ENCODE measurements at regions not wholly inside any gene's neighbourhood (a gene's known extent, or its start where the extent isn't known, plus 50 kb on each side); places are given as distances from the start of the nearest gene placed in this dataset.
"Not testable (repeated sequence)": the region's sequence is repeated elsewhere in the genome, so short reads cannot be mapped to it uniquely, and the experiment has no call there.

DNA sequence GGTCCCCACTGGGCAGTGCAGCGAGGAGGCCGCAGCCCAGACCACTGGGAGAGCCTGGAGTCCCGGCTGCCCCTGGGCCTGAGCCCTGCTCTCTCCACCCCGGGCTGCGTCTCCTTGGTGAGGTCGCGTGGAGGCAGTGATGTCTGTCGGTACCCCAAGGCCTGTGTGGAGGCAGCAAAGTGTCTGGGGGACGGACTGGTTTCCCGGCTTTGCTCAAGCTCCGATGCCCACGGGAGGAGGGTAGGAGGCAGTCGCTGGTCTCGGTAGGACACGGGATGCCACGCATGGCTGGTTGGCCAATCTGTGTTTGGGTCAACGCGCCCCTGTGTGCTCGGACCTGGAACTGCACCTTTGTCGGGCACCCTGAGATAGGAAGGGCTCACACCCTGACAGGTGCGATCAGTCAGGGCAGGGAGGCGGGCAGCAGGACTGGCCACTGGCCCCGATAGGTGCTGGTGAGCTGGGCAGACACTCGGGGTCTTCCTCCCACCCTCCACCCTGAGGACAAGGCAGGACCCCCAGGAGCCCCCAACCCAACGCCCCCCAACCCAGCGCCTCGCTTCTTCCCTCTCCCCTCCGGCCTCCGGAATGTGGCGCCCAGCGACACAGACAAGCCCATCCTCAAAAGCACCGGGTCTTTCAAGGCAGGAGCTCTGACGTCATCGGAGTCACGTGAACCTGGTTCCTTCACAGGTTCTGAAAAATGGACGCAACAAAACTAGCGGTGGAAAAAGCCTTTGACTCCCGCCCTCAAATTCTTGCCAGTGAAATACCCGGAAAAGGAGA lies 288.6 kb downstream of the NDUFA10 start:
- FAIRE-seq: no peak

DNA sequence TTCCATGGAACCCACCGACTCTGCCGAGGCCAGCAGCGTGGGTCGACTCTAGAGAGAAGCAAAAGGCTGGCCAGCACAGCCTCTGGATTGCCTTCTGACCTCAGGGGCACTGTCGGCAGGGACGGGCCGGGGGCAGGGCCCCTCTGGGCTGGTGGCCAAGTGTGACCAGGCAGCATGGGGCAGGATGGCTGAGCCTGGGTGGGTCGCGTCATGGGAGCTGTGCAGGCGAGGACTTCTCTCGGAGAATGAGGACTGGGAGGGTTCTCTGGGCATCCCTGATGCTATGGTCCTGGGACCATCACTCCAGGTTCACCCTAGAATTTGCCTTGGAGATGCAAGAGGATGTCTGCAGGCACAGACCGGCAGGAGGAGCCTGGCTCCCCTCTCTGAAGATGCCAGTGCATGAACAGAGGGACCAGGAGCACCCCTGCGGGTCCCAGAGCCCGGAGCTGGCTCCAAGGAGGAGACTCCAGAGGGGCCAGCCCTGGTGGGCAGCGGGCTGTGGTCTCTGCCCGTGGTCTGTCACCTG lies 289.2 kb downstream of the NDUFA10 start:
- FAIRE-seq: no peak

DNA sequence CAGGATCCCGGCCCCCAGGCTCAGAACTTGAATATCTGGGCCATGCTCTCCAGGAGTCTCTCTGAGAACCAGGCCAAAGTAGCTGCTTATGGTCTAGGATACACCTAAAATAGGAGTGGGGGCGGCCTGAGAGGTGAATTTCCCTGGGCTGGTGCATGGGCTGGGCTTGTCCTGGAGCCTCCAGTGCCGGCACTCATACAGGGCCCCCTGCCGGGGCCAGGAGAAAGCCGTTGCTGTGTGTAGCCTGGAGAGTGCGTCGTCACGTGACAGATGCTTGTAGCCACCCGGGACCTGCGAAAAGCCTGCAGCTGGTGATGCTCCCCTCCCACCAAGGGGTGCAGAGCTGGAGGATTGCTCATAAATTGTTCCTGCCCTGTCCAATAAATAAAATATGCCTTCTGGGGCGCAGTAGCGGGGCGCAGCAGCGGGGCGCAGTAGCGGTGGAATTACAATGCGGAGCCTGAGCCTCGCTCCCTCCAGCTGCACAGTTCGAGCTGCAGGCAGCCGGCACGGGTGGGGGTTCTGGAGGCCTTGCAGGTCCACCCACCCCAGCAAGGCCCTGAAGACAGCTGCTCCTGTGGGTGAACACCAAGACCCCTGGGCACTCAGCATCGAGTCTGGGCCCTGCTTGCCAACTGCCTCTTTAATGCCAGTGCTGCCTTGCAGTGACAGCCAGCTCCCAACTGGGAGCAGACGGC lies 289.9 kb downstream of the NDUFA10 start:
- FAIRE-seq: no peak

DNA sequence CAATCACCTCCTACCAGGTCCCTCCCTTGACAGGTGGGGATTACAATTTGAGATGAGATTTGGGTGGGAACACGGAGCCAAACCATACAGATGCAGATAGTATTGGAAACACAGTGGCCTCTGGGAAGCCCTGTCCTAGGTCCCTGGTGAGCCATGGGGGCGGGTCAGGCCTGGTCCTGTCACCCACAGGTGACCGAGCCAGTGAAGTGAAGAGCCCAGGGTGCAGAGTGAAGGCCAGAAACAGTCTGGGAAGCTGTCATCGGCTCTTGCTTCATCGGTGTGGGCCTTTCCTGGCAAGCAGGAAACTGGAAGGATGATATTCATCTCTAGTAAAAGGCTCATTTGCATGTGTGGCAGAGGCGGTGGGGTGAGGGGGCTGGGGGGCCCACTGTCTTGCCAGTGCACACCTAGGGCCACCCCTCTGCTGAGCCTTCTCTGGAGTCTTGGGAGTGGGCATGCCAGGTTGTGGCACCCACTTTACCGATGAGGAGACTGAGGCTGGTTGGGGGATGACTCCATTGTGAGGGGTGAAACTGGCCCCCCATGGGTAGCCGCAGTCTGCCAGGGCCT lies 290.6 kb downstream of the NDUFA10 start:
- no peak for FAIRE-seq

DNA sequence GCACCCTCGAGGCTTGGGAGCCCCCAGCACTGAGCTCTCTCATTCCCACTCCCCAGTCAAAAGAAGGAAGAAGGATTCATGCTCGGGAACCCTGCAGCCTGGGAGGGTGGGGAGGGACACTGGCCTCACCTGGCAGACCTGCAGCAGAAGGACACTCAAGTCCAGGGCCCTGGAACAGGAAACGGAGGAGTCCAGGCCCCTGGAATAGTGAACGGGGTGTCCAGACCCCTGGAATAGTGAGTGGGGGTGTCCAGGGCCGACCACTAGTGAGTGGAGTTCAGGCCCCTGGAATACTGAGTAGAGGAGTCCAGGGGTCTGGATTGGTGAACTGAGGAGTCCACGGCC lies 292.5 kb downstream of the NDUFA10 start:
- no peak for FAIRE-seq

DNA sequence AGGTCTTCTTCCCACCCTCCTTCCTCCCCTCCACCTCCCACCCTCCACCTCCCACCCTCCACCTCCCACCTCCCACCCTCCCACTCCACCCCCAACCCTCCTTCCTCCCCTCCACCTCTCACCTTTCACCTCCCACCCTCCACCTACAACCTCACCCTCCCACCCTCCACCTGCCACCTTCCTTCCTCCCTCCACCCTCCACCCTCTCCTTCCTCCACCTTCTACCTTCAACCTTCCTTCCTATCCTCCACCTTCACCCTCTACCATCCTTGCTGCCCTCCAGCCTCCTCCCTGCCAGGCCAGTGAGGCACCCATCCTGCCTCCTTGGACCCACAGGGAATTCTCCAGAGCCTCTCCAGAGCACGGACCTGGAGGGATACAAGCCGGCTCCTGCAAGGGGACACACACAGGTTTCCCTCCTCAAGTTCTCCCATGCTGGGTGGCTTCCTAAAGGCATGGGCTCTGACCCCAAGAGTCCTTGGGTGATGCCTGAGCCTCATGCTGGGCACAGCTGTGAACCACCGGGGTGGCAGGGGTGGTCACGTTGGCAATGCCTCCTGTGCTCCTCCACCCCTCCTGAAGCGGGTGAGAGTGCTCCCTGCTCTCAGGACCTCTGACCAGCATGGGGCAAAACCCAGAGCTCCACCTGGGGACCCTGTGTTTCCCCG lies 293.0 kb downstream of the NDUFA10 start:
- FAIRE-seq: no peak

DNA sequence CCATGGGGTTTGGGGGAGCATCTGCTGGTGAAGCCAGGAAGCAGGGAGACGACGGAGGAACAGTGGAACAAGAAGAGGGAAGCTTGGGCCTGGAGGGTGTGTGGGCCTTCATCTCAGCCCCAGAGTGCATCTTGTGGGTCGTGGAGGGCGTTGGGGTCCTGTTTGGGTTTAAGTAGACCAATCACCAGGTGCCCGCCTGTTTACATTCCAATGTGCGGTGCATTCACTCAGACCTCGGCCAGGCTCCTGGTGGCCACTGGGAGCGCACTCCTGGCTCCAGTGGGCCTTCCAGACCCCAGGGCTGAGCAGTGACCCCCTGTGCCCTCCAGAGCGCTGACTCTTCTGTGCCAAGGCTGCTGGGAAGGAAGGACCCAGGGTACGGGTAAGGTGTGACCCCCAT lies 293.7 kb downstream of the NDUFA10 start:
- FAIRE-seq: no peak

DNA sequence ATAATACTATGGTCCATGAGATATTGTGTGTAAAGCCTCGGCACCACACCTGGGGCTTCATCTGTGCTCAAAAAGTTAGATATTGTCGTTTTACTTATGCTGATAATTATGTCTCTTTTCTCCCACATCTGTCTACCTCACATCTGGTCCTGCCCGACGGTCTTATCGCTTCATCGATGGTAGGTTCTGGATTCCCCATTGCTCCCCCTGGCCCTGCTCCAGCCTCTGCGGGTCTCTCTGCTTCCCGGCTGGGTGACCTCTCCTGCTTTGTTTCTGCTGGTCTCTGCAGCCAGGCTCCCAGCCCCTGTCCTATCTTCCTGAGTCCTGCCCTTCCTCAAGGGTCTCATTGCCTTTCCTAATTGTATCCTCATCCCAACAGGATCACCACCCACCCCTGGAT lies 294.2 kb downstream of the NDUFA10 start:
- no peak for FAIRE-seq

DNA sequence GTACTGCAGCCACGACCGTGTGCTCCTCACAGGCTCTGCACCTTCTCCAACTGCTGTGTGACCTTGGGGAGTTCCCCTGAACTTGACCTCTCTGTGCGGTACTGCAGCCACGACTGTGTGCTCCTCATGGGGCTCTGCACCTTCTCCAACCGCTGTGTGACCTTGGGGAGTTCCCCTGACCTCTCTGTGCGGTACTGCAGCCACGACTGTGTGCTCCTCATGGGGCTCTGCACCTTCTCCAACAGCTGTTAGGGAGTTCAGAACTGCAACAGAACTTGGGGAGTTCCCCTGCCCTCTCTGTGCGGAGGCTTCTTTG lies 294.6 kb downstream of the NDUFA10 start:
- not testable (repeated sequence) for FAIRE-seq

DNA sequence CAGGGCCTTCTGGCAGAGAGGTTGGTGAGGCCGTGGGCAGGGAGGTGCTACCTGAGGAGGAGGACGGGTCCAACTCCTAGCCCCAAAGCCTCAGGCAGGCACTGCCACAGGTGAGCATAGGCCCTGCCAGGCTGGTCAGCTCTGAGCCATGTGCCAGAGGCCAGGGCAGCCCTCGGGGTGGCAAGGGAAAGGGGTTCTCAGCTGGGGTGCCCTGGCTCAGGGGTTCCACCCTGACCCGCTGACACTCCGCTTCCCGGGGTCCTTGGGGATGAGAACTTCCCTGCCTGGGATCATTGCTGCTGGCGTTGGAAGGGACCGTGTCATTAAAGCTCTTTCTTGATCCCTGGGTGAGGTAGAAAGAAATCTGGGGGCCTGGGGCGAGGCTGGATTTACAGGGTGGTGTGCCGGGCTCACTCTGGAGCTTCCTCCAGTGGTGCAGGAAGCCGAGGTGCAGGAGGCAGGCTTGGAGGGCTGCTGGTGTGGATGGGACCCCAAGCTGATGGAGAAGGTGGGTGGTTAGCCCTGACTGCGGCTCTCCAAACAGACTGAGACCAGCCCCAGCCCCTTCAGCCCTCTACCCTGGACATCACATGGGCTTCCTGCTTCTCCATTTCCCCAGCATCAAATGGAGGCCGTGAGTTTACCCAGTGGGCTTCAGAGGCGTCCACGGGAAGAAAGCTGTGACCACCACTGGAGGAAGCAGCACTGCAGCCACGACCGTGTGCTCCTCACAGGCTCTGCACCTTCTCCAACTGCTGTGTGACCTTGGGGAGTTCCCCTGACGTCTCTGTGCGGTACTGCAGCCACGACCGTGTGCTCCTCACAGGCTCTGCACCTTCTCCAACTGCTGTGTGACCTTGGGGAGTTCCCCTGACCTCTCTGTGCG lies 295.2 kb downstream of the NDUFA10 start:
- no peak for FAIRE-seq

DNA sequence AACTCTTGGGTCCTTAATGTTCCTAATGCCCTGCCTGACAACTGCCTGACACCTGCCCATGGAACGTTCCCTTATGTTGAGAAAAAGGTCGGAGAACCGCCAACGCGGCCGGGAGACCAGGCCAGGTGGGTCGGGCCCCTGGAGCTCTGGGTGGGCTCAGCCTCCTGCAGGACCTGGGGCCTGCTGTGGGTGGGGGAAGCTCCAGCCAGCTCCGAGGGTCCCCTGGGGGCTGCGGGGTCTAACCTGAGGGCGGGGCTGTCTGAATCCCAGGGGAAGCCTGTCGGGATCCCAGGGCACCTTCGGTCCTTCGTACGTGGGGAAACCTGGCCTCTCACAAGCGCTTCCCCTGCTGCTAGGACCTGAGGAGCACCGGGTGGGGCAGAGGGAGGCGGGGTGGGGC lies 296.0 kb downstream of the NDUFA10 start:
- FAIRE-seq: no peak

DNA sequence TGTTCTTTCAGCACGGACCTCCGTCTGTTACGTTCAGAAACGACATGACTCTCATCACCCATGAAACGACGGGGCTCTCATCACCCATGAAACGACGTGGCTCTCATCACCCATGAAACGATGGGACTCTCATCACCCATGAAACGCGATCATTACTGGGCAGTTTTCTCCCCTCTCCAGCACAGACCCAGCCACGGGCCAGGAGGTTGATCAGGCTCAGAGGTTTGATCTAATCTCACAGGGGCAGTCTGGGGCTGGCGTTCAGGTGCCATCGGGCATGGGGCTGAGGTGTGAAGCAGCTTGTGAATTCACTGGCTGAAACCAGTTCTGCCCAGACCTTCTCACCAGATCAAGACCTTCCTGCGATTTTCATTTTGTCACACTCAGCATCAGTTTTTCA lies 296.4 kb downstream of the NDUFA10 start:
- no peak for FAIRE-seq

DNA sequence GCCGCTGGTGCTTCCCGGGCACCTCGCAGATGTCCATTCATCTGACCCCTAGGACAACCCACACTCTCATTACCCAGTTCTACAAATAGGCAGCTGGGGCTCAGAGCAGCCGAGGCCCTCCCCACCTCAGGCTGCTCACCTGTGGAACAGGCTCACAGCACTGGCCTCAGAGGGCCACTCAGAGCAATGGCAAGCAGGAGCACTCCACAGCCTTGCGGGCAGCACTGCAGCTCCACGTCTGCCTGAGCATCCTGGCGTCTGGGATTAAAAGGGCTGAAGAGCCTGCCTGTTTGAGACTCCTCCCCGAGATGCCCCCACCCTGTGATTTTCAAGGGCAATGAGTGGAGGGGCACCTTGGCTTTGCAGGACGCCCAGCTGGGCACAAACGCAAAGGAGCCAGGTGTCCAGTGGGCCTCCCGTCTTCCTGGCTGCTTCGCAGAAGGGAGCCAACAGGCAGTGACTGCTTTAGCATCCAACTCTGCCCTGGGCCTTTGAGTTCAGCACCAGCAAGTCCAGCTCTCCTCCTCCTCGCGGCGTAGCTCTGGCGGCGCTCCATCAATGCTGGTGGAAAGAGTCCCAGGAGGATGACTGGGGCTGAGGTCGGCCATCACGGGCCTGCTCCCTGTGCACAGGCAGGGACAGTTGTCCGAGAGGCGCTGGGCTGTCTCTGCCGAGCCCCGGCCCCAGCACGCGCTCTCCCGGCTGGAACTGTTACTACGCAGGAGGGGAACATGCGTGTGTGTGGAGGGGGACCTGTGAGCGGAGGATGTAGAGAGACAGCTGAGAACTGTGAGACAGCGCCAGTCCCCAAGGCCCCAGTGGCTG lies 297.2 kb downstream of the NDUFA10 start:
- FAIRE-seq: no peak

DNA sequence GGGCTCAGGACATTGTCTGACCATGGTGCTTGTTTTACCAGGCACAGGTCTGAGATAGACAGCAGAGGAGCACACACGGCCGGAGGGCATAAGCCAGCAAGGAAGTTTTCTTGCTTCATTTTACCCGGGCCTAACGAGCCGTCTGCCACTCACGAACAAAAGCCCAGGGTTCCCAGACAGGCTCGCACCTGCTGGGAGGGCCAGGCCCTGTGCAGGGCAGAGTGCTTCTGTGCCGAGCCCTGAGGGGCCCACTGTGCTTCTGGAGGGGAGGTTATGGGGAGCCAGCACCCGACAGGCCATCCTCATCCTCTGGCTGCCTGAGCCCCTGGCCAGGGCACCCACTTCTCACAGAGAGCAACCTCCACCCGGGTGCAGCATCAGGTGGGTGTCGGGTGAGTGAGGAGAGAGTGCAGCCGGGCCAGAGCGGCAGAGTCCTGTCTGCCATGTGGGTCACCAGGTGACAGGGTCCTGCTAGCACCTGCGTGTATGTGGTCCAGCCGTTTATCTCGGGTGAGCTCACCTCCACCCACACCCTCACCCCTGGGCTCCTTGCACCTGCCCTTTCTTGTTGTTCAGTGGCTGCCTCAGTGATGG lies 297.9 kb downstream of the NDUFA10 start:
- FAIRE-seq: no peak

DNA sequence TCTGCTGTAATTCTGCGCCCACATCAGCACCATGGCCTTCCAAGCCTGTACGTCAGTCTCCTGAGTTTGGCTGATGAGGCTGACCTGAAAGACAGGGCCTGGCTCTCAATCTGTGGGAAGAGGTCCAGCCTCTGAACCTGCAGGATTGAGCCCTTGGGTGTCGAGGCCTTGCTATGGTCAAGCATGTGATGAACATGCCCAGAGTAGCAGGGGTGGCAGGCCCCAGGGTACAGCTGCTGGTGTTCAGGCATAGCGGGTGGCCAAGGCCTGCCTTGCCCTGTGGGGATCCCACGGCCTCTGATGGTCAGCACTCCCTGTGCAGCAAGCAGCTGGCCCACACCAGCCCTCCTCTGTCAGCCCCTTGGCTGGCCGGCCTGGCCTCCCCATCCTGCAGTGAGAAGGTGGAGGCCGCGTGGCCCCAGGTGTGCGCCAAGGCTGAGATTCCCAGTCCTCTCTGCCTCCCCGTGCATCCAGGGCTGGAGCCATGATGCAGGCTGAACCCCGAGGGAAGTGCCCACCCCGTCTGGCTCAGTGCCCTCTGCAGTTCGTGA lies 298.4 kb downstream of the NDUFA10 start:
- FAIRE-seq: no peak

DNA sequence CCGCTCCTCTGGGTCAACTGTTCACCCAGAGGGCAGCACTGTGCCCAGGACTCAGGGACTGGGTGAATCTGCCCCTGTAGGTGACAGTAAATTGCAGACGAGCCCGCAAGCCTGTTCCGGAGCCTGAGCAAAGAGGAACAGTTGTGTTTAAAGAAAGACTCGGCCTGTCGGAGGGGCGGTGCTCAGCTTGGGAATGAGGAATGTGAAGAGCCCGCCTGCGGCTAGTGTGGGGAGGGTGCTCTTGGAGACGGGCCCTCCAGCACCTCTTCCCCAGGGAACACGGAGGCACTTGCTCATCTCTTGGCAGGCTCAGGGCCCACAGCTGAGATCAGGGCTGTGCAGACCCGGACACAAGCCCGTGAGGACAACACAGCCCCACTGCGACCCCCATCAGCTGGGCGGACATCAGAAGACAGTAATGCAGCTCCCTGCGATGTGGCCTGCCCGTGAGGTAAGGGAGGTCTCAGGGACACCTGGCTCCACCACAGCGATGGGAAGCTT lies 299.0 kb downstream of the NDUFA10 start:
- no peak for FAIRE-seq

DNA sequence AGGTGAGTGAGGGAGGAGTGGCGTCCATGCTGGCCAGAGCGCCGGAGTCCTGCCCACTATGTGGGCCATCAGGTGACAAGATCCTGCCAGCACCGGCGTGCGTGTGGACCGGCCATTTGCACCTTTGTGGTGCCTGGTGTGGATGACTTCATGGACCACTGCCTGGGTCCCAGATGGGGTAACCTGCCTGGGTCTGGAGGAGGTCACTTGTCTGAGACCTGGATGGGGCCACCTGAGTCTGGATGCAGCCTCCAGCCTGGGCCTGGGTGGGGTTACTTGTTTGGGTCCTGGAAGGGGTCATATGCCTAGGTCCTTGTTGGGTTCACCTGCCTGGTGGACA lies 299.6 kb downstream of the NDUFA10 start:
- FAIRE-seq: no peak

DNA sequence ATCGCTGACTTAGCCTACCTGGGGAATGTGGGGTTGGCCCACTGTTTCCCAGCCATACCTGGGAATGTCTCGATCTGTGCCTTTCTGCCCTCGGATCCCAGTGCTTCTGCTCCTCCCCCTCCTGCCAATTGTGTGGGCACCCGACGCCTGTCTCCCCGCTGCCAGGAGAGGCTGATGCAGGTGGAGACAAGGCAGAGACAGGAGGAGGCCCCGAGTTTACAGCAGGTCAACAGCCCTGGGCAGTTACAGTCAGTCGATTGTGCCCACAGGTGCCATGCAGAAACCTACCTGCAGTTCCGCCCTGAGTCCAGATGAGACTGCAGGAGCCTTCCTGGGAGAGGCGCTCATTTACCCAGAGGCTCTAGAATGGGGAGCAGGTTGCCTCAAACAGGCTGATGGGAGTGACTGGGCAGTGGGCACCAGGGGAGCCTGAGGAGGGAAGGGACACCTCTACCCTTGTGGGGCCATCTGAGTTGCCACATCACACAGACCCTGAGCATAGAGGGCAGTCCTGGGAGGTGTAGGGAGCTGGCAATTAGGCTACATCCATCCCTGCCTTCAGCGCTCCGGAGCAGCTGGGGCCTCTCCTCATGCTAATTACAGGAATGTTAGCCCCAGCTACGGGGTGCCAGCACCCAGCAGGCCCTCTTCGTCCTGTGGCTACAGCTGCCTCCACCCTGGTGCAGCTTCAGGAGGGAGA lies 300.1 kb downstream of the NDUFA10 start:
- no peak for FAIRE-seq

DNA sequence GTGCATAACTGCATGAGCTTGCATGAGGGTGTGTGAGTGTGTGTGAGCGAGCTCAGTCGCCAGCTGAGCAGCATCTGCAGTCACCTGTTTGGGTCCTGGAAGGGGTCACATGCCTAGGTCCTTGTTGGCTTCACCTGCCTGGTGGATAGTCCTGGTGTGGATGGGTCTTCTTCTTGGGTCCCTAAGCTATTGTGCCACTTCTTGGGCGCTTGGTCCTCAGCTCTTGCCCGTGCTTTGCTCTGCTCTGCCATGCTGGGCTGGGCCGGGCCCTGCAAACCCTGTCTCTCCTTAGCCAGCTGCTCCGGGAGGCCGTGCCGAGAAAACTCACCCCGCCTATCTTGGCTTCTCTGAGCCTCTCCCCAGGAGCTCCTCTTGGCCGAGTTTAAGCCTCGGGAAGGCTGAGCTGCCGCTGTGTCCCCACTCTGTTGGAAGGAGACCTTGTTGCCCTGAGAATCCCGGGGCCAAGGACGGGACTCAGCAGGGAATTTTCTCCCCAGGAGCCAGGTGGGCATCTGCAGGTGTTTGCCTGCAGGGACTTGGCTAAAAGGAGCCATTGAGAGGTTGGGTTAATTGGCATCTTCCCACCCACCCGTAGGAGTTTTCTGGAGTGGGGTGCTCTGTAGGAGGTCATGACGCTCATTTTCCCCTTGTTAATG lies 300.8 kb downstream of the NDUFA10 start:
- no peak for FAIRE-seq

Data from islet of Langerhans (tissue), 1 donor.